Activated CD4-positive, alpha-beta T cell treated with anti-CD3 and anti-CD28 coated beads, Interleukin-2, amount 50 U/mL, for 4 hours (primary cell): ENCODE measurements at regions not wholly inside any gene's neighbourhood (a gene's known extent, or its start where the extent isn't known, plus 50 kb on each side); places are given as distances from the start of the nearest gene placed in this dataset.

ENCODE experiments used
- DNase-seq, 2 experiments: peaks; one replicate each; pipeline ENCODE4 v3.0.0-alpha.2; 2020

DNA sequence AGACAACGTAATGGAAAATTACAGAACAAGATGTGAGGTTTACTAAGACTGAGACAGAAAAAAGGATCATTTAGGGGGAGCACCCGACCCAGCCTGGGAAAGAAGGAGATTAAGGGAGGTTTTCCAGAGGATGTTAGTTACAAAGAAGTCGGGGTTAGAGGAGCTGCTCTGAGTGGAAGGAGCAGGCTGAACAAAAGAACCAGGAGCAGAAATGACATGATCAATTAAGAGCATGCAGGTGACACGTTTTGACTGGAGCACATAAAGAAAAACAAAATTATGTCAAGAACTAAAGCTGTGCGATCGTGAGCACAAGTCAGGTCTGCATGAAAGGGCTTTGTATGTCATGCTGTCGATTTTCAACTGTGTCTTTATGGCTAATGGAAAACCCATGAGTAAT, 417.3 kb upstream of the MARCKS start:
- no peak for DNase-seq

DNA sequence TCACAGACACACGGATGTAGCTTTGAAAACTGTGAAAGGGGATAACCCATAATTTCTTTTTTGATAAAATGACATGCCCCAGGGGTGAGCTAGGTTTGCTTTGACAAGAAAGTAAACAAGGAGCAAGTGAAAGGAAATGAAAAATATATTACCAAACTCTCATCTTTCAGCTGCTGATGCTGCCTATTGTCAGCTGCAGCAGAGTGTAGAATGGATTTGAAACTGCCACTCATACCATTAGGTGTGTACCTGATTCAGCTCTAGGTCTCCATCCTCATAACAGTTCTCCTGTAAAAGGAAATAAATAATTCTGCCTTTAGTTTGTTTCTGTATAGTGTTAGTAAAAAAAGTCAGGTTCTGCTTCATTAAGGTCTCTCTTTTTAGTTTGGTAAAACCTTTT, 415.1 kb upstream of the MARCKS start:
- no peak for DNase-seq

DNA sequence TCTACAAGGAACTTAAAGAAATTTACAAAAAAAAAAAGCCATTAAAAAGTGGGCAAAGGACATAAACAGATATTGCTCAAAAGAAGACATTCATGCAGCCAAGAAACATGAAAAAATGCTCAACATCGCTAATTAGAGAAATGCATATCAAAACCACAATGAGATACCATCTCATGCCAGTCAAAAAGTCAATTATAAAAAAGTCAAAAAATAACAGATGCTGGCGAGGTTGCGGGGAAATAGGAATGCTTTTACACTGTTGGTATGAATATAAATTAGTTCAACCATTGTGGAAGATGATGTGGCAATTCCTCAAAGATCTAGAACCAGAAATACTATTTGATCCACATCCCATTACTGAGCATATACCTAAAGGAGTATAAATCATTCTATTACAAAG, 411.9 kb upstream of the MARCKS start:
- no peak for DNase-seq

DNA sequence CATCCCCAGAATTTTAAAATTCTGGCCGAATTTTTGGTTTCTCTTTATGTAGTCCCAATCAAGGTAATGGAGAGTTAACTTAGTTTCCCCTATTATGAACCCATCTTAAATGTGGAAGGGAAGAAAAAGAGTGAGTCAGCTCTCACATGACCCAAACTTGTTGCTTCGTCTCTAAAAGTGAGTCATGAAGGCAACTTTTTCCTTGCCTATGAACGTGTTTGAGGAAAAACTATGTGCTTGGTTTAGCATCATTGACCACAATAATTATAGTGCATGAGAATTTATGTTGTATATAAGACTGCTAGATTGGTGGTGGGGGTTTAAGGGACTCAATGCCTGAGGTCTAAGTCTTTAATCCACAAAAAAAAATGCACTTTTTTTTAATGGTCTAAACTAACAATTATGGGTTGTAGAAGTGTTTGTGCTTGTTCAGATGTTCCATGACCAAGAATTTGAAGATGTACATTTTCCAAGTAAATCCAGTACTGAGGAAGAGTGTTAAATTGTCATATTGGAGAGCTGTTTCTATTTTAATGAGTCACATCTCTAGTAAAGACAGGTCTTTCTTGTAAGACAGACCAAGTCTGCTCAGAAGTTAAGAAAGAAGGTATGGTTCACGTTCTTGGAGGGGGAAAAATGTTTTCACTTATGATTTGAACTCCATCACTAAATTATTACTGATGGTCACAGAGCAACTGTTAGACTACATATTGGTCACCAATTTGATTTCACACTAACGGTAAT, 409.9 kb upstream of the MARCKS start:
- DNase-seq = no peak

DNA sequence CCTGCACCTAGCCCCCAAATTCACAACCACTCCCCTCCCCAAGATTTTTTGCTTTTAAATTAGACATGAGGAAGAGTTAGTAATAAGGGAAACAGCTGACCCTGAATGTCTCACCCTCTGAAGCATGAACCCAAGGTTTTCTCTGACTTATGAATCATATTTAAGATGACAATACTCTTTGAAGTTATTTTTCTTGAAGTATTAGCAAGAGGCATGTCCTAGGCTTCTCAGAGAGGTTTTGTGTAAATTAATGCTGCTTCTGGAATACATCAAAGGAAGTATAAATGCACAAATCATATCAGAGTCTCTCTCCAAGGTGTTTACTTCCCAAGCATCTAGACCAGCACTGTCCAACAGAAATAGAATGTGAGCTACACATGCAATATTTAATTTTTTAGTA, 408.1 kb upstream of the MARCKS start:
- no peak for DNase-seq

DNA sequence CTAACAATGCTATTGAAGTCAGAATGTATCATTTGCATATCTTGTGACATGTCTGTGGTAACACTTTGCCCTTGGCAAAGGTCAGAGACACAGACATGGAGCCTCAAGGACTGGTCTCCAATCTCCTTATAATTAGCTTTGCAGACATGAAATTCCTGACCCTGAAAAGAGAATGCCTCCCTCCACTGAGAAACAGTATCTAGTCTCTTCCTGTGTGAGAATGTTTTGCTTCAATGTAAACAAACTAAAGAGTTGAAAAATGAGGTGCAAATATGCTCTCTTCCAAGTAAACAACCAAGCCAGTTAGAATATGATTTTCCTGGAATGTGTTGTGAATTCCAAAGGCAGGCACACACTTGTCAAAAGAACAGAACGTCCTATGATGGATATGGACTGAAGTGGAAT, 407.1 kb upstream of the MARCKS start:
- no peak for DNase-seq

DNA sequence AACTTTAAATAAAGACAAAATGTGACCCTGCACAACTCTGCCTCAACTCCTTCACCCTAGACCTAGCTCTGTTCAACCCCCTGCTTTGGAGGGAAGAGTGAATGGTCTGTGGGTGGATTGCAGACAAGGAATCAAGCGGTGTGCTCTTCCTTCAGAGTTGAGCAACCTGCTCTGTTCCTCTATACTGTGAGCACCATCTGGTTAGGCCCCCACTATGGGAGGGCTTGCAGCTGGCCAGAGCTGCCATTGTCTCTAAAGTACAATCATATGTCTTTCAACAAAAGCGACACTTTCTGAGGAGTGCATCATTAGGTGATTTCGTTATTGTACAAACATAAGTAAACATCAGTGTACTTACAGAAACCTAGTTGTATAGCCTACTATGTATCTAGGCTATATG, 406.1 kb upstream of the MARCKS start:
- no peak for DNase-seq

DNA sequence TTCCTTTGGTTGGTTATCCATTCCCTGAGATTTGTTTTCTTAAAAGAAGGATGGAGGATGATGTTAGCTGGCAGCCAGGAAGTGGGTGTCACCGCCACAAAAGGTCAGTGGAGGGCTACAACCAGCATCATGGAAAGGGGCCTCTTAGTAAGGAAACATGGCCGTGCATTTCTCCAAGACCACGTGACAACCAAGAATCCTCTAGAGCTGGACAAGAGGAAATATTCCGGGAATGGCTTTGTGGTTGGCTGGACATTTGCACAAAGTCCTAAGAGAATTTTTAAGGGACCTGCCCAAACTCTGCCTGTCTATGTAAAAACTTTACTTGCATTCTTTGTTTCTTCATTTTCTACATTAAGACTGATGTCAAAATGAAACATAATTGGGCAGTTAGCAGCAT, 399.9 kb upstream of the MARCKS start:
- DNase-seq = no peak

DNA sequence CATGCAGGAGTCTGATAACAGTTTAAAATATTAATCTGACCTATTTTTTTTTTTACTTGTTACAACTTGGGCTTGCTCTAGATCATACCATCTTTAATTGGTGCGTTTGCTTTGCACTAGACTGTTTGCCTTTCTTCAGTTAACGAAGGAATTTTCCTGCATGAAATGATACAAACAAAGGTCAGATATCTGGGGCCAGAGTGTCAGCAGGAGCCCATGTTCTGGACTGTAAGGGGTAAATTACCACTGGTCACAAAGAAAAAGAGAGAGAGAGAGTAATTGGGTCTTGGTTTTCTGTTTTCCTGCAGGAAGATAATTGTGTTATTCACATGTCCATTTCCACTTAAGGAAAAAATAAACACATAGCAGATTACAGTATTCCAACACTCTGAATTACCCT, 399.4 kb upstream of the MARCKS start:
- no peak for DNase-seq

DNA sequence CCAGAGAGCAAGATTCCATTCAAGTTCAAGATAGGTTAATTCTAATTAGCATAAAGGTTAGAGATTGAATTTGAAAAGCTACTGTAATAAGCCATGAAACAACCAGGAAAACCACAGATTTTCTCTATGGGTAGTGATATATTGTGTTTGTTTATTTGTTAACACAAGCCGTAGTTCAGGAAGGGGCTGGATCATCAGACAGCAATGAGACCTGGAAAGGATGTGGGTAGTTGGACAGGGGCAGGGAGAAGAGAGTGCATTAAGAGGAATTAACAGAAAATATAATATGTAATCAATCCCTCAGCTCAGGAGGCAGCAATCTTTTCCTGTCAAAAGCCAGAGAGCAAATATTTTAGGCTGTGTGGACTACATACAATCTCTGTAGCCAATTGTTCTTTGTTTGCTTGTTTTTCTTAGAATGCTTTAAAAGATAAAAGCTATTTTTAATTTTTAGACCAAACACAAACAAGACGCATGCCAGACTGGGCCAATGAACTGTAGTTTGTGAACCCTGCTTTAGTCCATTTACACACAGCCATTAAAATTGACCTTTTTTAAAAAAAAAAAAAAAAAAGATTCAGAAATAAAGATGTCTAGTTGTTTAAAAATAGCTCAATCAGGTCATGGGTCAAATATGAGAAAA, 398.7 kb upstream of the MARCKS start:
- no peak for DNase-seq

DNA sequence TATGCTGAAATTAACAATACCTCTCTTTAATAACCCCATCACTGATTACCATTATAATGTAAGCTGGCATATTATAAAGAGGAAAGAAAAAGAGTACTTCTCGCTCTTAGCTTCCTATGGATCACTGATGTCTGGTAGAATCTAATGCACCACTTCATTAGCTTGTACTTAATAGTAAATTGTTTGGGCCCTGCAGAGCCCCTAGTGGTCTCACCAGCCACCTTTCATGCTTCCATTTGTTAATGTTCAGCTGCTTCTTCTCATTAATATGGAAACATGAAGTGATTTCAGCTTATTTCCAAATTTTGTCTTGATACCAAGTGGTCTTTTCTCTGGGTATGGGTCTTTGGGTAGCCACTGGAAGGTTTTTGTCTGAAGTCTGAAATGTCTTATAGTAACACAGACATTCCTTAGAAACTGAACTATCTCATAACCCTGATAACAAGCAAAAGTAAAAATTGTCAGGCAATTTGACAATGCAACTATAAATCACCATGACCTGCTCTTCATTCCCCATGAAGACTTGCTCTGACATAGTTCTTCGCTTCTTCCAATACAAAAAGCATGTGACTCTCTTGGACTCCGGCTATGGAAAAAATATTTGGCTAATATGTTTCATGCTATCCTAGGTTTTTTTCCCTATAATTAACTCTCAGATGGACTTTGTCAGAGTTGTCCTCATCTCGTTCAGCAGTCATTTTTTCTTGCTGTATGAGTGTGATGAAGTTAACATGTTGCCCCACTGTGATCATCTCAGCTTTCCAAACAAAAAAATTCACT, 395.8 kb upstream of the MARCKS start:
- no peak for DNase-seq

DNA sequence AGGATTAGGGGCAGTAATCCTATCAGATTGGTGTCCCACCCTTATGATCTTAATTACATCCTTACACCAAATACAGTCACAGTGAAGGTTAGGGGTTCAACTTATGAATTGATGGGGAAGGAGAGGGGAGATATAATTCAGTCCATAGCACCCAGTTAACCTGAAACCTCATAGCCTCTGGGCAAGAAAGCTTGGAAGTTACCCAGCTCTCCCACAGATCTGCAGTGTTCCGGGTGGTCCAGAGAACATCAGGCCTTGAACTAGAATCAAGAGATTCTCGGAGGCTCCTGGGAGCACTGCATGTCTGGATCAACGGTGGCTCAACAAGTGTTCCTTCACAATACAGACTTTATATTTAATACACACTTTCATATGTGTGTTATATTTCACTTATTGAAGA, 392.6 kb upstream of the MARCKS start:
- no peak for DNase-seq

DNA sequence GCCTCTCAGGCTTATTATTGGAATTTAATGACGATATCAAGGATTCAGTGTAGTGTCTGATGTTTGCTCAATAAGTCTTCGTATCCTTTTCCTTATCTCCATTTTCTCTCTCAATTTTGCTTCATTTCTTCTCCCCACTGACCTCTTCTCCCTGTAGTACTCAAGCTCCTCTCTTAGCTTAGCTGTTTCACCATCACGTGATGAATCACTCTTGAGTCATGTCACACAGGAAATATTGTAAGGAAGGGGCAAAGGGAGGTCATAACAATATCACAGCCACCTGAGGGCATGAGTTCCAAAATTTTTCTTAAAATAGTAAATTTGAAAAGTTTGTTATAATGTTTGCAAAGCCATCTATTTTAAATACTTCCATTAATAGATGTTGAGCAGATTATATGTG, 392.2 kb upstream of the MARCKS start:
- no peak for DNase-seq

DNA sequence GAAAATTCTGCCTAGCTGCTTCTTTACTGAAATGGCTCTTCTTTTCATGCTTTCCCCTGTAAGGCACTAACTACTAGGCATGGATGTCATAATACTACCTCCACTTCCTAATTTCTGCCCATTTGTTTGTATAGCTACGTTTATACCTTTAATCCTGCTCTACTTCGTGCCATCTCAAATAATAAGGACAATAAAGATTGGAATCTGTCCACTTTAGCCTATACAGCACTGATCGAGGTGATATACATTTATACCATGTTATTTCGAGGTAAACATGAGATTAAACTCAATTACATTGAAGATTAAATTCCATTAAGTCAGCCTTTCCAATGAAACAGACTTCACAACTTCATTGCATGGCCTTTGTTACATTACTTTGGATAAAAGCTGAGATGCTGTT, 390.6 kb upstream of the MARCKS start:
- no peak for DNase-seq

DNA sequence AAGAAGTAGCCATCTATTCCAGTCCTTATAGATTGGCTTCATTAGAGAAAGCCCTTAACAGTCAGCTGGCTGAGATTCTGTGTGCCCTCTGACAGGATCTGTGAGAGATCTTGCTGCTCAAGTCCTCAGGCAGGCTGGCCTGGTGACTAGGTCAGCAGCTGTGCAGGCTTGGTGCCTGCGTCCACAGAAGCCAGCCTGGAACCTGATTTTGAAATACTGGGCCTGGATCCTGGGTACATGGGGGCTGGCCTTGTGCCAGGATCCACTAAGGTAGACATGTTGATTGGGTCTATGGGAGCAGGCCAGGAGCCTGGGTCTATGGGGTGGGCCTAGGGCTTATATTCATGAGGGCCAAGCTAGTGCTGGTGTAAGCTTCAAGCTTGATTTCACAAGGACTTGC, 381.8 kb upstream of the MARCKS start:
- DNase-seq = no peak

DNA sequence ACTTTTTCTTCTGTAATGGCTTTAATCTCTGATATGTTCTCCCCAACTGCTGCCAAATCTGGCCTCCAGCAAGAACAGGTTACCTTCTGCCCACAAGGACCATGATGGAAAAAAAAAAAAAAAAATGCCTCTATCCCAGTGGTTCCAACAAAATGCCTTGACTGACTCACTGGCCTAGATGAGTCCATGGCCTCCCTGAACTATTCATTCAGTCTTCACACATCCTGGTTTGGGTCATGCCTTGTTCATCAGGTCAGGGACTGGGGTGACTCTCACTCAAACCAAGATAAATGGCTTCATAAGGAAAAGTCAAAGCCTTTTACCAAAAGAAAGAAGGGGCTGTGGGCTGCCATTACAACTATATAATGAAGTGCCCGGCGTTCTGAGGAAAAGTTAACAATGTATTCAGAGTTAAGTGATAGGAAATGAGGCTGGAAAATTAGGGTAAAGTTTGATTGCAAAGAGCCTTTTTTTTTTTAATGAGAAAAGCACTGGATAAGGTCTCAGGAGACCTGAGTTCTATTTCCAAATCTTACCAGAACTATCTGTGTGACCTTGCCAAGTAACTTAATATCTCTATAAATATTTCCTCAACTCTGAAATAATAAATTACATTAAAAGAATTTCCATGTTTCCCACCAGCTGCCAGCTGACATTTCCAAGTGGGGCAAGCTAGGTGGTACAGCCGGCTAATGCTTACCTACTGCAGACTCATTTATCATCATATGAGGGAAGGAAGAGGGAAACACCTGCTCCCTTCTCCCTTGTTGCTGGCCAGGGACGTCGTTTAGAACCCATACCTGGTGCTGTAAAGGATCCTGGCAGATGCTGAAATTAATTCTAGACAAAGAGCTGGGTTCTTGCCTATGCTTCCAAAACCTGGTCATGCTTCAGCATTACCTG, 380.0 kb upstream of the MARCKS start:
- no peak for DNase-seq

DNA sequence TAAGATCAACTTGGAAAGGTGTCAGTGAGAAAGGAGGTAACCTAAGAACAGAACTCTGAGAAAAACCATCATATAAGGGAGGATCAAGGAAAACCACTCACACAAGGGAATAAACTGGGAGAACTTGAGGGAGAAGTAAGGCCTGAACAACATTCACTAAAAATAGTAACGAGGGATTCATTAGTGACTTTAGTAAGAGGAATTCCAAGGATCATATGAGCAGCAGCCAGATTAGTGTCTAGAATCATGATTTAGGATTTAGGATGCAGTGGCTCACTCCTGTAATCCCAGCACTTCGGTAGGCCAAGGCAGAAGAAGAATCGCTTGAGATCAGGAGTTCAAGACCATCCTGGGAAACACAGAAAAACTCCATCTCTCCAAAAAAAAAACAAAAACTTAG, 376.5 kb upstream of the MARCKS start:
- no peak for DNase-seq

DNA sequence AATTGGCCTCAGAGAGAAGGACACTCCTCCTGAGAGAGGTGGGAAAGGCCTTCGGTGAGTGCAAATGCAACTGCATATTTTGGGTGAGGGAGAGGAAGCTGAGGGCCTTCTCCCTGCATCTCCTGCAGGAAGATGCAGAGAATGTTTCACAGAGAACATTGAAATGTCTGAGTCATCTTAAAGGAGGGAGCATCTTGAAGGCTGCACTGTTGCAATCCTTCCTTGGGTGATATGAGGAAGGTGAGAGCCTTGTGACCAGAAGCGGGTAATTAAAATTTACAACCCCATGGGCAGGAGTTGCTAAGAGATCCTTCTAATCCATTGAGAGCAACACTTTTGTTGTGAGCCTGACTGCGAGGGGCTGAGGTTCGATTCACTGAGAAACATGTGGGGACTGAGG, 375.7 kb upstream of the MARCKS start:
- no peak for DNase-seq

DNA sequence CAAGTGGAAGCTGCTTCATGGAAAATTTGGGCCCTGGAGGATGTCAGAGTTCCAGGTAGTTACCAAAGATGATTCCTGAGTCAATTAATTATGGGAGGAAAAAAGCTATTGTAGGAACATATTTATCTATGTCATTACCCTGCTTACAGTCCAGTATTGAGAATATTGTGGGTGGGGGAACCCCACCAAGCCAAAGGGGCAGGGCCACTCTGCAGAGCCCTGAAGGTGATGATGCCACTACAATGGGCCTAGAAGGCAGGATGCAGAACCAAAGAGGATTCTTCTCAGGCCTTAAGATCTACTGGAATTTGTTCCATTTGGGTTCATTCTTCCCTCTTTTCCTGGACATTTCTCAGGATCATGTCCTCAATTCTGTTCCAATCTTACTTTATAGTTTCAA, 375.2 kb upstream of the MARCKS start:
- no peak for DNase-seq

DNA sequence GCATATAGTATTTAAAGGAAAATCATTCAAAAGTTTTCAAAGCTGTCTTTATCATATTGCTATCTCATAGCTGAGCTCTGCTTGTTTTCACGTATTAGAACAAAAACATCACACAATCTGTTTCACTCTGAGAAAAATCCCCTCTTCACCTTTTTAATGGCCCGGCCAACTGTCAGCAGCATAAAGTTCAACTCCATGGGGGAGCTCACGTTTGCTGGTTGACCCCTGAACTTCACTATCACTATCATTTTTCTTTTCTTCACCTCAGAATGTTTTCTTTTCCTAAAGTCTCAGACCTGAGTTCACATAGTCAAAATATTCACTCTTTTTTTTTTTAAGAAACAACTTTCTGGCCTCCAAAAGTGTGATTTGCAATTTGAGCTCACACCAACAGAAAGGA, 374.4 kb upstream of the MARCKS start:
- no peak for DNase-seq

DNA sequence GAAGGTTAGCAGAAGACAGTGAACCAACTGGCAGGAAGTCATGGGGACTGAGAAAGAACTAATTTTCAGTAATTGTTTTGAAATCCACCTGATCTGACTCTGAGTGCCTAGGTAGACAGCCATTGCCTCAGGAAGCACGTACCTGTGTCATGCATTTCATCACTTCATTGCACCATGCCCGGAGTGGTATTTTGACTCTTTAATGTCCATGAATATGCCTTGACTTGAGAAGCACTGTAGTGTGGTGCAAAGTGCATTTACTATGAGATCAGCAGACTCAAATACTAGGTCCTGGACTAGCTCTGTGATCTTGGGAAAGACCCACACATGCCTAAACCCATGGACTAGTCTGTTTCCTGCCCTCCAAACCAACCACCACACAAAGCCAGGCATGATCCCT, 370.9 kb upstream of the MARCKS start:
- DNase-seq = no peak

DNA sequence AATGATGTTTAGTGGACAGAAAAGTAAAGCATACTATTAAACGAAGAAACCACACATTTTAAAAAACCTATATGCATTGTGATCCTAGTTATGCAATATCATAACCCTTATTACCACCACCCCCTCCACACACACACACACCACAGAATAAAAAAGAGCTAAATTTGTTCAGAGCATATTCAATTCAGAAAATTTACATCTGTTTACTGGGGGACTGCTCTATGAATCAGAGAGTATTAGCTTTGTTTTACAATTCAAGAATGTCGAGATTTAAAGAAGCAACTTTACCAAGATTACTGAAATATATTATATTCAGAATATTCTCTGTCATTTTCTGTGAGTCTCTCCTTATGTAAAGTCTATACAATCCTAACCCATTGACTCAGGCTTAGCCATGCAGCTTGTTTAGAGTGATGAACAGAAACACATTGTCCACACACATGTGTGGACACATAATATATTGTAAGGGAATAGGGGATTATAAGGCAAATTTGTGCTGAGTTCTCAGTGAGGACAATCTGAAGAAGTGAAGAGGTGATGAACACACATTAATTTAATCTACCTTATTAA, 369.6 kb upstream of the MARCKS start:
- DNase-seq = no peak

DNA sequence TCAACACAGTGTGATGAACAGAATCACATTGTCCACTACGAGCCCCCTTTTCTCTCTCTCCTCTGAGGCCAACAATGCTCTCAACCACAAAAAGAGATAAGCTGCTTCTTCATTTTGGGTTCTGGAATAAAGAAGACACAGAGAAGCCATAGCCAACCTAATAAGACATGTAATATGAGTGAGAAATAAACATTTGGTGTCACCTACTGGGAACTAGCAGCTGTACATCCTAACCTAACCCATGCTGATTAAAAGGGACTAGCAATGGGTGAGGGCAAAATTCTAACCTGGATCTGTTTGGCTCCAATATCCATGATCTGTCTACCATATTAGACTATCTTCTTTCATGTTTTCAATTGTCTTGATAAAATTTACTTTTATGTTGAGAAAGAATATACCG, 369.1 kb upstream of the MARCKS start:
- no peak for DNase-seq
